Esophagus muscularis mucosa (tissue), 3 donors: ENCODE measurements at regions not wholly inside any gene's neighbourhood (a gene's known extent, or its start where the extent isn't known, plus 50 kb on each side); places are given as distances from the start of the nearest gene placed in this dataset.

Experiments used
- CTCF ChIP-seq, 3 experiments: fragments of 200-600 bp in 2 of 3; fragments of 450-650 bp in 1 of 3; sonication (generic) in 2 of 3; IDR thresholded peaks; one replicate each; pipeline ENCODE4 v1.5.1; 2017 to 2019; ENCODE audit warnings: antibody characterized with exemption in 3 of 3, mild to moderate bottlenecking in 2 of 3, moderate library complexity in 1 of 3
- EP300 ChIP-seq: sonication (generic); formaldehyde crosslinking; IDR thresholded peaks from one replicate; pipeline ENCODE4 v1.6.1; 2017; ENCODE audit warnings: antibody characterized with exemption

- no peak for TF ChIP-seq CTCF (IDR thresholded peaks at IDR 0.05)
- TF ChIP-seq EP300: no peak
Measured at GRCh38 chr6:93017626-93018025, 401.7 kb downstream of the EPHA7 start.
